Coronary artery (tissue), 2 donors: ENCODE measurements at regions not wholly inside any gene's neighbourhood (a gene's known extent, or its start where the extent isn't known, plus 50 kb on each side); places are given as distances from the start of the nearest gene placed in this dataset.
"Not testable (repeated sequence)": the region's sequence is repeated elsewhere in the genome, so short reads cannot be mapped to it uniquely, and the experiment has no call there.

Experiments
- DNase-seq: peaks from one replicate; pipeline ENCODE4 v3.0.0-alpha.2; 2017; ENCODE audit warnings: low spot score
- H3K27ac ChIP-seq, 2 donors: fragments of 200-600 bp; sonication (generic); one replicate each; pipeline ENCODE4 v1.5.1; 2016 to 2019
- H3K4me3 ChIP-seq: fragments of 200-600 bp; sonication (generic); 2 replicates; pipeline ENCODE4 v1.5.1; 2016; ENCODE audit warnings: mild to moderate bottlenecking, moderate library complexity
- TF ChIP-seq, protein P1 (sequence below): fragments of 200-600 bp; sonication (generic); IDR thresholded peaks from one replicate; pipeline ENCODE4 v1.5.1; 2019; ENCODE audit warnings: antibody characterized with exemption

DNA sequence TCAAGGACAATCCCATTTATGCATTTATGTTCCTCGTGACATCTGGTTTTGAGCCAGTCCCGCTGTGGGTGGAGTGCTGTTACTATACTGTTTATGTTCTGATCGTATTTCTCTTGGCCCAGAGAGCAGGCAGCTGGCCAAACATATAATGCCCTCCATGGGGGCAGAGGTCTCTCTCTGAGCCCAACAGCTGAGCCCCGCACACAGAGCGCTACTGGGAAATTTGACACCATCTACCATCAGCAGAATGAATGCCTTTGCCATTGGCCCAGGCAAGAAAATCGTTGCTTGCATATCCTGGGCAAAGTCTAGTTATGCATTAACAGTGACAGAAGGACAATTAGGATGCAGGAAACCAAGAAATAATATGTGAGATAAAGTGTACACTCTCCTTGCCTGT is 126.8 kb upstream of the CACNA1A start:
- no peak overlapping the region for H3K4me3 ChIP-seq
- DNase-seq, result no peak
- no peak overlapping the region for H3K27ac ChIP-seq
- TF ChIP-seq, protein P1, sequence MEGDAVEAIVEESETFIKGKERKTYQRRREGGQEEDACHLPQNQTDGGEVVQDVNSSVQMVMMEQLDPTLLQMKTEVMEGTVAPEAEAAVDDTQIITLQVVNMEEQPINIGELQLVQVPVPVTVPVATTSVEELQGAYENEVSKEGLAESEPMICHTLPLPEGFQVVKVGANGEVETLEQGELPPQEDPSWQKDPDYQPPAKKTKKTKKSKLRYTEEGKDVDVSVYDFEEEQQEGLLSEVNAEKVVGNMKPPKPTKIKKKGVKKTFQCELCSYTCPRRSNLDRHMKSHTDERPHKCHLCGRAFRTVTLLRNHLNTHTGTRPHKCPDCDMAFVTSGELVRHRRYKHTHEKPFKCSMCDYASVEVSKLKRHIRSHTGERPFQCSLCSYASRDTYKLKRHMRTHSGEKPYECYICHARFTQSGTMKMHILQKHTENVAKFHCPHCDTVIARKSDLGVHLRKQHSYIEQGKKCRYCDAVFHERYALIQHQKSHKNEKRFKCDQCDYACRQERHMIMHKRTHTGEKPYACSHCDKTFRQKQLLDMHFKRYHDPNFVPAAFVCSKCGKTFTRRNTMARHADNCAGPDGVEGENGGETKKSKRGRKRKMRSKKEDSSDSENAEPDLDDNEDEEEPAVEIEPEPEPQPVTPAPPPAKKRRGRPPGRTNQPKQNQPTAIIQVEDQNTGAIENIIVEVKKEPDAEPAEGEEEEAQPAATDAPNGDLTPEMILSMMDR, result no peak

DNA sequence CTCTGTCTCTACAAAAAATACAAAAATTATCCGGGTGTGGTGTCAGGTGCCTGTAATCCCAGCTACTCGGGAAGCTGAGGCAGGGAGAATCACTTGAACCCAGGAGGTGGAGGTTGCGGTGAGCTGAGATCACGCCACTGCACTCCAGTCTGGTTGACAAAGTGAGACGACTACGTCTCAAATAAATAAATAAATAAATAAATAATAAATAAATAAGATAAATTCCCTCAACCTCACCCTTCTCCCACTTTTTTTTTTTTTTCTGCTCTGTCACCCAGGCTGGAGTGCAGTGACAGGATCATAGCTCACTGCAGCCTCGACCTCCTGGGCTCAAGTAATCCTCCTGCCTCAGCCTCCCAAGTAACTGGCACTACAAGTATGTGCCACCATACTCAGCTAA is 125.9 kb upstream of the CACNA1A start:
- not testable (repeated sequence) for DNase-seq, H3K4me3 ChIP-seq, H3K27ac ChIP-seq

DNA sequence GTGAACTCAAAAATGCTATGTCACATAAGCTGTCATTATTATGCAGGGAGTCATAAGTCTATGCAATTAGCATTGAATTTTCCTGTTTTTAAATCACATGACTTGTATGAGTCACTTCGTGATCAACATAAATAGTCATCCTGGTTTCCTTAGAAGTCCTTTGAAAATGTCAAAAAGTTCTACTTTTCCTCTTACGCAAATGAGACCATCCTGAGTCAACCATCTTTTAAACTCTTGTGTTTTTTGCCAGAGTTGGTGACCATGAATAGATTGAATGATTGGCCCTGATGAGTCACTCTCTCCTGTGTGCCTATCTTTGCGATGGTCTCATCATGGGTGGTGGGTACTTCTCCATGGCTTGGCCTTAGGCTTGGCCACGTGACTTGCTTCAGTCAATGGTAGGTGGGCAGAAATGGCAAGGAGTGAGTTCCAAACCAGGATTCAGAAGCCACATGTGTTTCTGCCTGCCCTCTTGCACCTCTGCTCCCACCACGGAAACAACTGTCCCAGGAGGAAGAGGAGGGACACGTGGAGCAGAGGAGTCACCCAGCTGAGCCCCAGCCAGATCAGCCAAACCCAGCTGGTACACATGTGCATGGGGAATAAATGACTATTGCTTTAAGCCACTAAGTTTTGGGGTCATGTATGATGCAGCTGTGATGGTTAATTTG is 123.5 kb upstream of the CACNA1A start:
- no peak overlapping the region for H3K27ac ChIP-seq
- TF ChIP-seq, protein P1, result no peak
- DNase-seq, result no peak
- H3K4me3 ChIP-seq, result no peak overlapping the region

DNA sequence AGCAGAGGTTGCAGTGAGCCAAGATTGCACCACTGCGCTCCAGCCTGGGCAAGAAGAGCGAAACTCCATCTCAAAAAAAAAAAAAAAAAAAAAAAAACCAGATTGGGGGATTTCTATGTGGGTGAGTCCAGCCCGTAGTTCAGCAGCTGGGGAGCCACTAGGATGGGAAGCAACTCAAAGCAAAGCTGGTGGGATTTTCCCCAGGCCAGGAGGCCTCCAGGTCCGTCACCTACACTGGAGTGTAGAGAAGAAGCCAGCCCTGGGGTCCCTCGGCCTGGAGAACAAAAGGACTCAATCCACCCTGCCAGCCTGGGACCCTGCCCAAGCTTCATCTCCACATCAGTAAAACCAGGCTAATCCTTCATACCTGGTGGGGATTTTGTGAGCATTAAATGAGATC is 121.3 kb upstream of the CACNA1A start:
- no peak for DNase-seq
- no peak overlapping the region for H3K27ac ChIP-seq
- TF ChIP-seq, protein P1, result no peak
- H3K4me3 ChIP-seq, result no peak overlapping the region

DNA sequence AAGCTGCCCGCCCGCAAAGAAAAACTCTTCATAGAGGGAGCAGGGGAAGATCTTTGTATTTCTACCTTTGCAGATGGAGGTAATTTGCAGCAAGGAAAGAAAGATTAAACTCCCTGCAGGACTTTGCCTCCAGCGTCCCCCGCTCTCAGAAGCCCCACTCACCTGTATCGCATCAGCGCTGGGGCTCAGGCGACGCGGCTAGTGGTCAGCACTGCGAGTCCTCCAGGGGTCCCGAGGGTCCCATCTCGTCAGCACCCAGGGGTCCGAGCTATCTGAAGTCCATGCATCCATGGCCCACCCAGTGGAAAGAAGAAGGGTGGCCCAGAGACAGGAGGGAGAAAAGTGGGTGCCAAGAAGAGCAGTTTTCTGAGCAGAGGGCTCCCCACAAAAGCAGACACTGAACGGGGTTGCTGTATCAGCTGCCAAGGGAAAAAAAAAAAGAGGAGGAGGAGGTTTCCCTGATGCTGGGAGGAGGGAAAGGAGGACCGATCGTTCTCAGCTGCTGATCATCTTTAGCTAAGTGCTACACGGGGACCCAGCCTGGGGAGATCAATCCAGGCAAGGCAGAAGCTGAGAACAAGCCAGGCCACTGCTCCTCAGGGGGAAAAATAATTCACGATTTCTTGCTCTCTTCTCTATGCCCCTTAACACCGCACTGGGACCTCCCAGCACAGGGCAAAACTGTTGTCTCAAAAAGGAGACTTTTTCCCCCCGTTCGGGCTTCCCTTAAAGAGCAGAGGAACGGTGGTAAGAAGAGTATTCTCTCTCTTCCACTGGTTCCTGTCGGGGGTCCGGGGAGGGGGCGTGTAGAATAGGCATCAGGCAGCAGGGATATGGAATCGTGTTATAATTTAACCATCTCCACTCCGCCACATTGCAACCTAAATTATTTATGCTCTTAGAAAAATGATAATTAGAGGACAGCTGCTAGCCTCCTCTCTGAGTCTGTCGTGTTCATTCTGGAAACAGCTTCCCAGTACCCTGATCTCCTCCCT is 117.7 kb upstream of the CACNA1A start:
- DNase-seq, result no peak
- no peak overlapping the region for H3K27ac ChIP-seq
- TF ChIP-seq, protein P1, result no peak
- H3K4me3 ChIP-seq, result no peak overlapping the region

DNA sequence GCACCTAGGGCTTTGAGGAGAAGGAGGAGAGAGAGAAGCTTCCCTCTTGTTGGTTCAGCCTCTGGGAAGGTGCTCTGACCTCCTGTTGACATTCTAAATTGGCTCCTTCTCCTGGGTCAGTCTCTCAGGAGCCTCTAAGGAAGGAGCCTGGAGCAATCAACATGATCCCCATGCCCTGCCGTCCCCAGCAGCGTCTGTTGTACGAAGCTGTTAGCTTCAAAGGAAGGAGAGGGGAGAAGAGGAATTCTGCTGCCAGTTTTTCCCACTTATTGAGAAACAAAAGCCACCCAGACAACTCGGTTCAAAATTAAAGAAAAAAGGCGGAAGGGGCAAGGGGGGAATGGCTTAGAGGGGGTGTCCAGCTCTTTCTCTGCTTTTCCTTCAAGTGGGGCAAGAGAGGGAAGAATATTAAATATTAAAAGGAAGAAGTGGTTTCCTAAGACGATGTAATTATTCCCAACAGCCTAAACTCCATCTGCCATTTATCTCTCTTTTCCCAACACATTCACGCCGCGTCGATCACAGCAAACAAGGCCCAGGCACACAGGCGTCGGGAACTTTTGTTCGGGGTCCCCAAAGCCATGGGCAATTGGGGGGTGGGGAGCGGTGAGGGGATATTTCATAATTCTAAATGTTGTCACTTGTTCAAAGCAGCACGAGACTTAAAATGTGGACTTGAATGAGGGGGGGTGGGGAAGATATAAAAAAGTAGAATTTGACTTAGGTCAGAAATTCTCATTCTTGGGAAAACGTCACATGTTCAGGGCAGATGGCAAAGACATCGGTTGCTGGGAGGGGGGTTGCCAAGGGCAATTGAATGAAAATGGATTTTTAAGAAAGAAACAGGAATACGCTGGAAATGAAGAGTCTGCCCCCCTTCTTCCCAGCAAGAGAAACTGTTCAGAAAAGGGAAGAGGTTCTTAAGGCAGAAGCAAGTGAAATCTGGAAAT is 116.8 kb upstream of the CACNA1A start:
- H3K27ac ChIP-seq, result no peak overlapping the region
- no peak for DNase-seq
- H3K4me3 ChIP-seq, result no peak overlapping the region
- TF ChIP-seq, protein P1, result no peak

DNA sequence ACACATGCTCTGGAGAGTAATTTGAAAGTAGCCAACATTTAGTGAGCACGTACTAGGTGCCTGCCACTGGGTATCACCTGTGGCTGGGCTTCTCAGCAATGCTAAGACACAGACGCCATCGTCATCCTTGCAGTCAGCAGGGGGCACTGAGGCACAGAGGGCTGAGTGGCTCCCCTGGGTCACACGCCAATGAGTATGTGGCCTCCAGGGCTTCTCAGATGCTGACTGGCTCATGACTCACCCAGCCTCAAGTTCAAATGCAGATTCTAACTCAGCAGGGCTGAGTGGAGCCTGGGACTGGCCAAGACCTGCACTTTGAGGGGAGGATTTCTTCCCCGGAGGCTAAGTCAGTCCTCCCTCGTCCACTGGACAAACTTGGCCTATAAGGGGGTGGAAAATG is 115.1 kb upstream of the CACNA1A start:
- no peak for DNase-seq
- H3K4me3 ChIP-seq, result no peak overlapping the region
- TF ChIP-seq, protein P1, result no peak
- no peak overlapping the region for H3K27ac ChIP-seq
